Aorta (tissue), 5 donors: ENCODE measurements at regions not wholly inside any gene's neighbourhood (a gene's known extent, or its start where the extent isn't known, plus 50 kb on each side); places are given as distances from the start of the nearest gene placed in this dataset.
"Not testable (repeated sequence)": the region's sequence is repeated elsewhere in the genome, so short reads cannot be mapped to it uniquely, and the experiment has no call there.

Experiments
- ATAC-seq: fragments of 200-7000 bp; cut with Tn5 transposase; one replicate; pipeline ENCODE4 v1.9.1; 2022; ENCODE audit warnings: moderate library complexity; ENCODE audit not compliant: low FRiP score
- DNase-seq, 2 donors: peaks; one replicate each; pipeline ENCODE4 v3.0.0-alpha.2; 2020
- H3K27ac ChIP-seq, 2 donors: one replicate each; pipeline ENCODE4 v1.5.1; 2013; ENCODE audit warnings: low read length in 2 of 2, mild to moderate bottlenecking in 2 of 2, moderate library complexity in 2 of 2, control low read depth in 1 of 2, inconsistent platforms in 1 of 2, low read depth in 1 of 2
- H3K27me3 ChIP-seq, 2 donors: one replicate each; pipeline ENCODE4 v1.6.1; 2013; ENCODE audit warnings: control low read depth in 1 of 2, low read length in 1 of 2, mild to moderate bottlenecking in 1 of 2, moderate library complexity in 1 of 2; ENCODE audit not compliant: insufficient read depth in 2 of 2, control insufficient read depth in 1 of 2
- H3K36me3 ChIP-seq, 2 donors: one replicate each; pipeline ENCODE4 v1.6.1; 2013; ENCODE audit warnings: control low read depth in 1 of 2, low read length in 1 of 2, mild to moderate bottlenecking in 1 of 2; ENCODE audit not compliant: insufficient read depth in 2 of 2, control insufficient read depth in 1 of 2
- H3K4me1 ChIP-seq, 2 donors: one replicate each; pipeline ENCODE4 v1.6.1; 2013; ENCODE audit warnings: low read length in 2 of 2, control low read depth in 1 of 2, mild to moderate bottlenecking in 1 of 2, moderate library complexity in 1 of 2; ENCODE audit not compliant: insufficient read depth in 2 of 2, control insufficient read depth in 1 of 2
- H3K4me3 ChIP-seq, 2 donors: one replicate each; pipeline ENCODE4 v1.5.1; 2013; ENCODE audit warnings: low read length in 2 of 2, control low read depth in 1 of 2, mild to moderate bottlenecking in 1 of 2
- H3K9me3 ChIP-seq: one replicate; pipeline ENCODE4 v1.6.1; 2013; ENCODE audit warnings: mild to moderate bottlenecking, low read length; ENCODE audit not compliant: control insufficient read depth
- WGBS, 2 donors: extraction: QIAGEN DNeasy Blood & Tissue Kit; methylation state at CpG; one replicate each; pipeline ENCODE4 v1.1.7; 2013; 5-methylcytosine and 5-hydroxymethylcytosine counted together
- intact Hi-C, 2 donors: fragments of 100-400 bp; cut with DNase I; formaldehyde crosslinking; loops; one replicate each; pipeline versions ENCODE4 v1.14.2 to v1.15.0; 2022
- donor health status: healthy with polysubstance abuse.
- donor health status: Bipolar disorder and iron deficiency.
- donor health status: DM: no; HTN: no; CAD: no.
- donor health status: DM: no; HTN: no; CAD: no.
- donor health status: DM: yes; HTN: yes; CAD: no.

DNA sequence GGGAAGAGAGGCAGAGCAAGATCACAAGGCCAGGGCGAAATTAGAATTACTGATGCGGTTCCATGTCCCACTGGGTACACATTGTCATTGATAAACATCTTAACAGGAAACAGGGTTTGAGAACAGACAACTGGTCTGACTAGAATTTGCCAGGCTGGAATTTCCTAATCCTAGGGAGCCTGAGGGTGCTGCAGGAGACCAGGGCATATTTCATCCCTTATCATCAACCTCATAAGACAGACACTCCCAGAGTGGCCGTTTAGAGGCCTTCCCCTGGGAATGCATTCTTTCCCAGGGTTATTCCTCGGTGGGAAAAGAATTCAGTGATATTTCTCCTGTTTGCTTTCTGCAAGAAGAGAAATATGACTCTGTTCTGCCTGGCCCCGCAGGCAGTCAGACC is 344.7 kb upstream of the RGS18 start:
- H3K27me3 ChIP-seq, H3K4me1 ChIP-seq, DNase-seq, H3K9me3 ChIP-seq, ATAC-seq, H3K36me3 ChIP-seq, H3K4me3 ChIP-seq, intact Hi-C loops: not testable (repeated sequence)
- WGBS, 2 donors: 15 to 24% methylated on average over 5 of the region's 5 CpGs
- H3K27ac ChIP-seq: peak overlapping the region in 1 of 2 donors; percentile 2

- intact Hi-C loops: no loop called here
- no peak for DNase-seq
Measured at GRCh38 chr1:191818198-191818597, 340.1 kb upstream of the RGS18 start.

DNA sequence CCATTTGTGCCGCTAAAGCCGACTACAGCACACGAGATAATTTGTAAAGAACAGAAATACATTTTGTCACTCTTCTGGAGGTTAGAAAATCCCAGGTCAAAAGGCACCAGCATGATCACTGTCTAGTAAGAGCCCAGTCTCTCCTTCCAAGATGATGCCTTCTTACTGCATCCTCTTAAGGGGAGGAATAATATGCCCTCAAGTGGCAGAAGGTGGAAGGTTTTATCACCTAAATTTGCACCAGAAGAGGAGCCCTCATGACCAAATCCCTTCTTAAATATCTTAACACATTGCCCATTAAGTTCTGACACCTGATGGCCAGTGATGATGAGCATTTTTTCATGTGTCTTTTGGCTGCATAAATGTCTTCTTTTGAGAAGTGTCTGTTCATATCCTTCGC is 326.7 kb upstream of the RGS18 start:
- Histone ChIP-seq H3K4me3 (no peak overlapping the region), H3K4me1 (no peaks in the 10 kb centered on the region), H3K27me3 (no peaks in the 10 kb centered on the region), H3K9me3 (no peaks in the 10 kb centered on the region), H3K27ac (no peak overlapping the region), H3K36me3 (no peaks in the 10 kb centered on the region)
- 71 to 73% methylated on average over 4 of the region's 4 CpGs for WGBS, 2 donors
- intact Hi-C loops: no loop called here
- DNase-seq: no peak
- ATAC-seq: no peak

More at GRCh38 chr1:191818198-191818597, 340.1 kb upstream of the RGS18 start:
- 75 to 85% methylated on average over 1 of the region's 1 CpG for WGBS, 2 donors
- Histone ChIP-seq H3K4me1 (no peaks in the 10 kb centered on the region), H3K27me3 (peaks cover 0 to 2% of the 10 kb centered on the region in 2 donors), H3K4me3 (no peak overlapping the region), H3K27ac (no peak overlapping the region), H3K9me3 (peaks cover 2% of the 10 kb centered on the region), H3K36me3 (no peaks in the 10 kb centered on the region)
- ATAC-seq: no peak

DNA sequence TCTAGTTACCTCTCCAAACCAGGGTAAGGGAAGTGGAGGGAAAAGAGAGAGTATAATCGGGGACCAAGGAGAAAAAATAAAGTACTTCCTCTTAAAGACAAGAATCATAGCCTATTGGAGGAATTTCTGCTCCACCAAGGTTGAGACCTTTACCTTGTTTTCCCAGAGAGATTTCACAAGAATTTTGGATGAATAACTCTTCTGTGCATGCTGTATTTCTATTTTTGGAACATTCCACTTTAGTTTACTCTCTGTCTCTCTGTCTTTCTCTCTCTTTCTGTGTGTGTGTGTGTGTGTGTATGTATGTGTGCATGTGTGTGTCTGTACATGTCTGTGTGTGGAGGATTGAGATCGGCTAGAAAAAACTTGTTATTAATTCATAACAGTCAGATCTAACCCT is 318.4 kb upstream of the RGS18 start:
- WGBS, 2 donors: 12 to 13% methylated on average over 2 of the region's 2 CpGs
- DNase-seq: no peak
- peaks cover 0 to 8% of the 10 kb centered on the region in 2 donors for H3K4me1 ChIP-seq
- intact Hi-C loops: no loop called here
- H3K27ac ChIP-seq: no peak overlapping the region
- no peaks in the 10 kb centered on the region for H3K36me3 ChIP-seq
- no peak for ATAC-seq
- H3K4me3 ChIP-seq: no peak overlapping the region
- H3K9me3 ChIP-seq: no peaks in the 10 kb centered on the region
- no peaks in the 10 kb centered on the region for H3K27me3 ChIP-seq

DNA sequence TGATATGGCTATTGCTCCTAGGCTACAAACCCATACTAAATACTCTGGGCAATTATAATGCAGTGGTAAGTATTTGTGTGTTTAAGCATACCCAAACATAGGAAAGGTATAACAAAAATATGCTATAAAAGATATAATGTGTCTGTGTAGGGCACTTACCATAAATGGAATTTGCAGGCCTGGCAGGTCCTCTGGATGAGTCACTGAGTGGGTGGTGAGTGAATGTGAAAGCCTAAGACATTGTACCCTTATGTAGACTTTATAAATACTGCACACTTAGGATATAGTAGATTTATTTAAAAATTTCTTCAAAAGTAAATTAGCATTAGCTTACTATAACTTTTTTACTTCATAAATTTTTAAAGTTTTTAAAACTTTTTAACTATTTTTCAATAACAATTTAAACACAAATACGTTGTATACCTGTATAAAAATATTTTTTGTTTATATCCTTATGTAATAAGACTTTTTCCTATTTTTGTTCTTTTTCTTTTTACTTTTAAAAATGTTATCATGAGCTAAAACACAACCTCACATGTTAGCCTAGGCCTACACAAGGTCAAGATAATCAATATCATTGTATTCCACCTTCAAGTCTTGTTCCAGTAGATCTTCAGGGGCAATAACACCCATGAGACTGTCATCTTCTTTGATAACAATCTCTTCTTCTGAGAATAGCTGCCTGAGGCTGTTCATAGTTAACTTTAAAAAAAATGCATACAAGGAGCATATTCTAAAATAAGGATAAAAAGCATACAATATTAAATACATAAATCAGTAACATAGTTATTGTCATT is 306.3 kb upstream of the RGS18 start:
- Histone ChIP-seq H3K36me3 (no peaks in the 10 kb centered on the region), H3K4me1 (no peaks in the 10 kb centered on the region), H3K9me3 (no peaks in the 10 kb centered on the region), H3K4me3 (no peak overlapping the region), H3K27me3 (no peaks in the 10 kb centered on the region), H3K27ac (no peak overlapping the region)
- DNase-seq: no peak
- intact Hi-C loops: no loop called here
- ATAC-seq: no peak
- WGBS, 2 donors: 85 to 96% methylated on average over 1 of the region's 1 CpG

GRCh38 chr1:191852907-191853306 is 305.4 kb upstream of the RGS18 start:
- no peak for DNase-seq
- 95 to 100% methylated on average over 1 of the region's 1 CpG for WGBS, 2 donors
- no peak for ATAC-seq
- Histone ChIP-seq H3K36me3 (no peaks in the 10 kb centered on the region), H3K27me3 (no peaks in the 10 kb centered on the region), H3K4me1 (no peaks in the 10 kb centered on the region), H3K27ac (no peak overlapping the region), H3K9me3 (no peaks in the 10 kb centered on the region), H3K4me3 (no peak overlapping the region)
- intact Hi-C loops: no loop called here

DNA sequence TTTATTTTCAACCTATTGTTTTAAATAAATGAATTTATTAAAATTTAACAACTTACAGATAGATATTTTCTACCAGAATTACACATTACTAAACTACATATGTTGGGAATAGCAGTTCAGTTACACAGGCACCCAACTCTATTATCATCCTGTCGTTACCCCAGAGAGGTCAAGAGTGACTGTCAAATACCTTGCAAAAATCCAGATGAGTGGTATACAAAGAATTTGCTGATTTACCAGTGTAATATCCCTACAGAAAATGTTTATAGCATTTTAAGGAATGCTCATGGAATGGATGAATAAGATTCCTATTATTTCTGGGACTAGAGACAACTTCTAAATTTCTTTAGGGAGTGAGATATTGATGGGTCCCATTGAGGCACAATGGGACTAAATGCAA is 300.7 kb upstream of the RGS18 start:
- no peaks in the 10 kb centered on the region for H3K9me3 ChIP-seq
- no peaks in the 10 kb centered on the region for H3K4me1 ChIP-seq
- 42 to 43% methylated on average over 1 of the region's 1 CpG for WGBS, 2 donors
- intact Hi-C loops: no loop called here
- no peak overlapping the region for H3K27ac ChIP-seq
- DNase-seq: no peak
- H3K36me3 ChIP-seq: no peaks in the 10 kb centered on the region
- no peaks in the 10 kb centered on the region for H3K27me3 ChIP-seq
- no peak for ATAC-seq
- H3K4me3 ChIP-seq: no peak overlapping the region

- H3K27ac ChIP-seq: no peak overlapping the region
- H3K27me3 ChIP-seq: no peaks in the 10 kb centered on the region
- H3K9me3 ChIP-seq: no peaks in the 10 kb centered on the region
- H3K4me3 ChIP-seq: no peak overlapping the region
- intact Hi-C loops: no loop called here
- ATAC-seq (no peak), DNase-seq (no peak)
- WGBS, 2 donors: 49 to 65% methylated on average over 6 of the region's 6 CpGs
- H3K36me3 ChIP-seq: no peaks in the 10 kb centered on the region
- no peaks in the 10 kb centered on the region for H3K4me1 ChIP-seq
Measured at GRCh38 chr1:191865479-191865878, 292.8 kb upstream of the RGS18 start.

DNA sequence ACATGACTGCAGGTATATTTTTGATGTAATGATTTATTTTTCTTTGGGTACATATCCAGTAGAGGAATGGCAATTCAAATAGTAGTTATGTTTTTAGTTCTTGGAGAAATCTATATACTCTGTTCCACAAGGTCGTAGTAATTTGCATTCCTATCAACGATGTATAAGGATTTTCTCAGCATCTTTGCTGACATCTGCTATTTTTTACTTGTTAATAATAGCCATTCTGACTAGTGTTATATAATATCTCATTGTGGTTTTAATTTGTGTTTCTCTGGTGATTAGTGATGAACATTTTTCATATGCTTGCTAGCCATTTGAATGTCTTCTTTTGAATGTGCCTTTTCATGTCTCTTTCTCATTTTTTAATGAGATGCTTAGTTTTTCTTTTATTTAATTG is 292.1 kb upstream of the RGS18 start:
- ATAC-seq (no peak), DNase-seq (no peak)
- H3K27ac ChIP-seq: no peak overlapping the region
- intact Hi-C loops: no loop called here
- 83 to 88% methylated on average over 2 of the region's 2 CpGs for WGBS, 2 donors
- no peaks in the 10 kb centered on the region for H3K27me3 ChIP-seq
- no peak overlapping the region for H3K4me3 ChIP-seq
- H3K36me3 ChIP-seq: no peaks in the 10 kb centered on the region
- no peaks in the 10 kb centered on the region for H3K9me3 ChIP-seq
- H3K4me1 ChIP-seq: no peaks in the 10 kb centered on the region
